K562 (cell line): ENCODE measurements at regions not wholly inside any gene's neighbourhood (a gene's known extent, or its start where the extent isn't known, plus 50 kb on each side); places are given as distances from the start of the nearest gene placed in this dataset.

Source experiments
- ATAC-seq: fragments of 200-7000 bp; cut with Tn5 transposase; 3 replicates; pipeline ENCODE4 v1.9.1; 2020; ENCODE audit warnings: moderate library complexity
- BruUV-seq: library from RNA; stranded (reverse); fragments of 400-500 nt; replicated peaks from 2 replicates; lab custom pipeline; 2021; lab: Mats Ljungman, UMichigan
- CTCF ChIA-PET: fragments of 300-600 bp; formaldehyde crosslinking; extraction: SDS; loops from one replicate; lab custom pipeline; 2021; ENCODE audit warnings: low intra/inter-chr PET ratio; lab: Yijun Ruan, JAX
- POLR2A ChIA-PET: fragments of 300-600, 350-650 bp; sonication (Branson Sonifier 250); formaldehyde crosslinking; extraction: SDS; loops from one replicate; lab custom pipeline; 2021; ENCODE audit warnings: antibody characterized with exemption, inconsistent platforms; lab: Yijun Ruan, JAX
- DNase-seq, 4 experiments: peaks; one replicate each; pipeline versions ENCODE4 v3.0.0 to v3.0.0-alpha.2; 2011 to 2018; ENCODE audit warnings: low spot score in 3 of 4, mixed read lengths in 3 of 4; ENCODE audit errors: extremely low read depth in 1 of 4
- FAIRE-seq: peaks from 2 replicates; lab custom pipeline; 2011; peaks lifted over from hg19 to GRCh38; lab: Jason Lieb, UNC
- H2AFZ ChIP-seq: 2 replicates; pipeline ENCODE4 v1.6.0; 2011; ENCODE audit warnings: low read depth, low read length, control low read depth, inconsistent platforms
- H3K27ac ChIP-seq: fragments of 200-600 bp; 3 replicates; pipeline ENCODE4 v1.8.0; 2011; ENCODE audit warnings: low read depth, mild to moderate bottlenecking, control low read depth, inconsistent platforms, low read length, moderate library complexity, mixed read lengths; ENCODE audit errors: extremely low read depth
- H3K27me3 ChIP-seq, 2 experiments: fragments of 300-600 bp in 1 of 2; 2 replicates in 1 of 2; 3 replicates in 1 of 2; pipeline versions ENCODE4 v1.6.0 to v1.8.0; 2011; ENCODE audit warnings: inconsistent platforms in 2 of 2, low read length in 2 of 2, mild to moderate bottlenecking in 1 of 2, mixed read lengths in 1 of 2, moderate library complexity in 1 of 2; ENCODE audit not compliant: control insufficient read depth in 2 of 2, insufficient read depth in 2 of 2
- H3K36me3 ChIP-seq: fragments of 300-600 bp; 3 replicates; pipeline ENCODE4 v1.8.0; 2011; ENCODE audit warnings: mild to moderate bottlenecking, low read length, inconsistent platforms; ENCODE audit not compliant: control insufficient read depth, insufficient read depth
- H3K4me1 ChIP-seq, 2 experiments: fragments of 200-600 bp in 1 of 2; replicated peaks in 1 of 2; 2 replicates in 1 of 2; 3 replicates in 1 of 2; pipeline versions ENCODE4 v1.5.1 to v1.8.0; 2011; ENCODE audit warnings: inconsistent platforms in 2 of 2, low read length in 2 of 2, mild to moderate bottlenecking in 1 of 2, mixed read lengths in 1 of 2, moderate library complexity in 1 of 2; ENCODE audit not compliant: control insufficient read depth in 2 of 2, insufficient read depth in 2 of 2
- H3K4me2 ChIP-seq: 2 replicates; pipeline ENCODE4 v1.6.1; 2011; ENCODE audit warnings: low read length, control low read depth, inconsistent platforms, mixed read lengths; ENCODE audit not compliant: insufficient read depth
- H3K4me3 ChIP-seq: fragments of 200-600 bp; sonication (generic), shearing (Covaris generic); 2 replicates; pipeline ENCODE4 v1.5.1; 2016; ENCODE audit warnings: control low read depth, inconsistent platforms
- H3K79me2 ChIP-seq: fragments of 200-600 bp; 3 replicates; pipeline ENCODE4 v1.8.0; 2011; ENCODE audit warnings: low read length, inconsistent platforms; ENCODE audit not compliant: control insufficient read depth, insufficient read depth
- H3K9ac ChIP-seq, 2 experiments: 2 replicates each; pipeline versions ENCODE4 v1.6.0 to v1.6.1; 2011; ENCODE audit warnings: low read depth in 2 of 2, low read length in 2 of 2, control low read depth in 1 of 2, inconsistent platforms in 1 of 2, mild to moderate bottlenecking in 1 of 2, mixed read lengths in 1 of 2; ENCODE audit not compliant: insufficient read depth in 1 of 2
- H3K9me1 ChIP-seq: one replicate; pipeline ENCODE4 v1.6.0; 2011; ENCODE audit warnings: inconsistent platforms, mild to moderate bottlenecking, low read length, moderate library complexity; ENCODE audit not compliant: control insufficient read depth, insufficient read depth
- H3K9me3 ChIP-seq: replicated peaks from 2 replicates; pipeline ENCODE4 v1.5.1; 2011; ENCODE audit warnings: low read depth, low read length, inconsistent platforms; ENCODE audit not compliant: control insufficient read depth, insufficient read depth
- H4K20me1 ChIP-seq: replicated peaks from 2 replicates; pipeline ENCODE4 v1.6.1; 2011; ENCODE audit warnings: low read length, inconsistent platforms, mixed read lengths; ENCODE audit not compliant: control insufficient read depth, insufficient read depth
- ESRRA ChIP-seq: fragments of 450-650 bp; IDR thresholded peaks from 2 replicates; pipeline ENCODE4 v1.6.1; 2014; ENCODE audit warnings: low read depth, mild to moderate bottlenecking, moderate library complexity, borderline replicate concordance
- FOXO4 ChIP-seq: fragments of 450-650 bp; formaldehyde crosslinking; IDR thresholded peaks from 2 replicates; pipeline ENCODE4 v1.4.0; 2020; ENCODE audit warnings: mild to moderate bottlenecking, moderate library complexity
- IRF1 ChIP-seq: sonication (generic); formaldehyde crosslinking; IDR thresholded peaks from 2 replicates; pipeline ENCODE4 v1.8.0; 2022; ENCODE audit warnings: missing genetic modification reagents, mild to moderate bottlenecking, borderline replicate concordance
- NR3C1 ChIP-seq: sonication (generic); formaldehyde crosslinking; IDR thresholded peaks from 2 replicates; pipeline ENCODE4 v1.8.1; 2022; ENCODE audit warnings: missing genetic modification reagents
- SMARCC2 ChIP-seq: fragments of 450-650 bp; IDR thresholded peaks from 2 replicates; pipeline ENCODE4 v1.6.1; 2017; ENCODE audit warnings: antibody characterized with exemption, moderate library complexity, mild to moderate bottlenecking, low read depth
- SNRNP70 ChIP-seq: fragments of 200-400 bp; formaldehyde crosslinking; optimal IDR thresholded peaks from 2 replicates; pipeline ENCODE3; 2017; ENCODE audit warnings: low read depth, low read length
- TEAD4 ChIP-seq, 2 experiments: sonication (generic) in 1 of 2; formaldehyde crosslinking in 1 of 2; IDR thresholded peaks; 2 replicates each; pipeline versions ENCODE4 v1.6.1 to v1.8.0; 2012 to 2022; ENCODE audit warnings: borderline replicate concordance in 1 of 2, inconsistent platforms in 1 of 2, low read length in 1 of 2, mild to moderate bottlenecking in 1 of 2, missing genetic modification reagents in 1 of 2
- ZFP1 ChIP-seq: fragments of 450-650 bp; formaldehyde crosslinking; IDR thresholded peaks from 2 replicates; pipeline ENCODE4 v1.4.0; 2020; ENCODE audit warnings: mild to moderate bottlenecking, mixed read lengths
- ZNF445 ChIP-seq: fragments of 250-450 bp; sonication (Bioruptor Pico); IDR thresholded peaks from 2 replicates; pipeline ENCODE4 v1.4.0; 2020; ENCODE audit warnings: low read depth, mild to moderate bottlenecking, moderate library complexity
- WGBS: fragments of 100-300 bp; shearing (Covaris generic); methylation state at CpG from one replicate; pipeline ENCODE4 v1.1.6; 2016; ENCODE audit warnings: low coverage, mixed read lengths; ENCODE audit not compliant: insufficient coverage; ENCODE audit errors: missing lambda C conversion rate; 5-methylcytosine and 5-hydroxymethylcytosine counted together
- in situ Hi-C: fragments of 300-500 bp; cut with MboI; formaldehyde crosslinking; loops from 4 replicates; pipeline ENCODE4 v1.15.0; 2018; ENCODE audit warnings: inconsistent platforms, mixed read lengths
- intact Hi-C: fragments of 100-400 bp; cut with micrococcal nuclease; formaldehyde crosslinking; loops from 2 replicates; pipeline ENCODE4 v1.14.2; 2022
- TF ChIP-seq, protein P1 (sequence below): fragments of 250-450 bp; sonication (Bioruptor Pico); IDR thresholded peaks from 2 replicates; pipeline ENCODE4 v1.4.0; 2020; ENCODE audit warnings: mild to moderate bottlenecking, moderate library complexity, borderline replicate concordance
- TF ChIP-seq, protein P2 (sequence below): sonication (generic); formaldehyde crosslinking; IDR thresholded peaks from 2 replicates; pipeline ENCODE4 v1.8.0; 2022; ENCODE audit warnings: missing genetic modification reagents, mild to moderate bottlenecking, borderline replicate concordance

GRCh38 chr22:22044153-22044552, 61.6 kb upstream of the TOP3B start (continued):
- TF ChIP-seq FOXO4 (CRISPR knock-in tag) (0 out of 2 replicates have a peak, but pooled peaks have one; percentile 16), ZFP1 (CRISPR knock-in tag) (peak; percentile 53; the same call in 1 of the 2 replicates)

DNA sequence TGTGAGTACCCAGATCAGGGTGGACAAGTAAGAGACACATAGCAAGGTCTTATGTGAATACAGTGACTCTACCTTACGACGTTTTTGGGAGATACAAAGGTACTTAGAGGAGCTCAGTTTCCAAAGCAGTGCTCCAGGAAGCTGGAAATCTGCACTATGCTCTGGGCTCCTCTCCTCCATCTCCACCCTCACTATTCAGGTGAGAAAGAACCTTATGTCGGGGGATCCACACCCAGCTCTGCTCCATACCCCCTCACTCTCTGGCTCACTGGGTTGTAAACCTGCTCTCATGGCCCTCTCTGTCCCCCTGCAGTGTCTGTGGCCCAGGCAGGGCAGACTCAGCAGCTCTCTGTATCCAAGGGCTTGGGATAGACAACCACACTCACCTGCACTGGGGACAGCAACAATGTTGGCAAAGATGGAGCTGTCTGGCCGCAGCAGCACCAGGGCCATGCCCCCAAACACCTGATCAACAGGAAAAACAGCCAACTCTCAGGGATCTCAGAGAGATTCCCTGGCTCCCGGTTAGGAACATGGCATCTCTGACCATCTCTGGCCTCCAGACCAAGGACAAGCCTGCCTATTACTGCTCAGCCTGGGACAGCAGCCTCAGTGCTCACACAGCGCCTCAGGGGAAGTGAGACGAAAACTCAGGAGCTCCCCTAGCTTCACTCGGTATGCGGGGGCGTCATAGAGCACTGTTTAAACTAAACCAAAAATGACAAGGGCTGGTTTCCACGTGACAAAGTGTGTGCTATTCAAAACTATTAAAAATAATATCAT, 60.9 kb upstream of the TOP3B start:
- Histone ChIP-seq H3K27me3 (peaks cover 28 to 40% of the 10 kb centered on the region in 2 experiments), H3K9me1 (no peaks in the 10 kb centered on the region), H3K36me3 (no peaks in the 10 kb centered on the region), H3K9ac (peak overlapping the region in 1 of 2 experiments; percentile 7; a peak in 1 of 4 replicates), H3K27ac (no peak overlapping the region), H3K79me2 (no peaks in the 10 kb centered on the region), H4K20me1 (peaks cover 20% of the 10 kb centered on the region; the same call in 1 of the 2 replicates), H3K9me3 (no peaks in the 10 kb centered on the region), H3K4me3 (no peak overlapping the region), H3K4me1 (peaks cover 0 to 5% of the 10 kb centered on the region in 2 experiments; a peak in 2 of 5 replicates), H2AFZ (no peak overlapping the region), H3K4me2 (no peak overlapping the region)
- DNase-seq (peak in 1 of 4 experiments; percentile 63), FAIRE-seq (no peak), ATAC-seq (peak; percentile 72)
- BruUV-seq = no TSS peak
- intact Hi-C loops = loop anchor here (5.0 kb wide), 1 partner anchor 331 kb away; no protein-coding TSS in a partner anchor
- WGBS = 2% methylated on average over 11 of the region's 11 CpGs
- CTCF ChIA-PET = no interaction called here
- POLR2A ChIA-PET = interaction anchor here (0.5 to 6.4 kb wide), 28 partner anchors 12 to 447 kb away, joined by 3 to 110 read pairs (median 4); no protein-coding TSS in a partner anchor
- in situ Hi-C loops = no loop called here
- TF ChIP-seq SMARCC2 = no peak
- TF ChIP-seq IRF1 (CRISPR knock-in tag) = no peak
- TF ChIP-seq SNRNP70 = no peak
- no peak for TF ChIP-seq NR3C1 (CRISPR knock-in tag)
- TF ChIP-seq ZNF445 (CRISPR knock-in tag) = no peak
- TF ChIP-seq ESRRA = no peak
- TF ChIP-seq, protein P1, sequence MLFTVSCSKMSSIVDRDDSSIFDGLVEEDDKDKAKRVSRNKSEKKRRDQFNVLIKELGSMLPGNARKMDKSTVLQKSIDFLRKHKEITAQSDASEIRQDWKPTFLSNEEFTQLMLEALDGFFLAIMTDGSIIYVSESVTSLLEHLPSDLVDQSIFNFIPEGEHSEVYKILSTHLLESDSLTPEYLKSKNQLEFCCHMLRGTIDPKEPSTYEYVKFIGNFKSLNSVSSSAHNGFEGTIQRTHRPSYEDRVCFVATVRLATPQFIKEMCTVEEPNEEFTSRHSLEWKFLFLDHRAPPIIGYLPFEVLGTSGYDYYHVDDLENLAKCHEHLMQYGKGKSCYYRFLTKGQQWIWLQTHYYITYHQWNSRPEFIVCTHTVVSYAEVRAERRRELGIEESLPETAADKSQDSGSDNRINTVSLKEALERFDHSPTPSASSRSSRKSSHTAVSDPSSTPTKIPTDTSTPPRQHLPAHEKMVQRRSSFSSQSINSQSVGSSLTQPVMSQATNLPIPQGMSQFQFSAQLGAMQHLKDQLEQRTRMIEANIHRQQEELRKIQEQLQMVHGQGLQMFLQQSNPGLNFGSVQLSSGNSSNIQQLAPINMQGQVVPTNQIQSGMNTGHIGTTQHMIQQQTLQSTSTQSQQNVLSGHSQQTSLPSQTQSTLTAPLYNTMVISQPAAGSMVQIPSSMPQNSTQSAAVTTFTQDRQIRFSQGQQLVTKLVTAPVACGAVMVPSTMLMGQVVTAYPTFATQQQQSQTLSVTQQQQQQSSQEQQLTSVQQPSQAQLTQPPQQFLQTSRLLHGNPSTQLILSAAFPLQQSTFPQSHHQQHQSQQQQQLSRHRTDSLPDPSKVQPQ (CRISPR knock-in tag) = no peak
- TF ChIP-seq, protein P2, sequence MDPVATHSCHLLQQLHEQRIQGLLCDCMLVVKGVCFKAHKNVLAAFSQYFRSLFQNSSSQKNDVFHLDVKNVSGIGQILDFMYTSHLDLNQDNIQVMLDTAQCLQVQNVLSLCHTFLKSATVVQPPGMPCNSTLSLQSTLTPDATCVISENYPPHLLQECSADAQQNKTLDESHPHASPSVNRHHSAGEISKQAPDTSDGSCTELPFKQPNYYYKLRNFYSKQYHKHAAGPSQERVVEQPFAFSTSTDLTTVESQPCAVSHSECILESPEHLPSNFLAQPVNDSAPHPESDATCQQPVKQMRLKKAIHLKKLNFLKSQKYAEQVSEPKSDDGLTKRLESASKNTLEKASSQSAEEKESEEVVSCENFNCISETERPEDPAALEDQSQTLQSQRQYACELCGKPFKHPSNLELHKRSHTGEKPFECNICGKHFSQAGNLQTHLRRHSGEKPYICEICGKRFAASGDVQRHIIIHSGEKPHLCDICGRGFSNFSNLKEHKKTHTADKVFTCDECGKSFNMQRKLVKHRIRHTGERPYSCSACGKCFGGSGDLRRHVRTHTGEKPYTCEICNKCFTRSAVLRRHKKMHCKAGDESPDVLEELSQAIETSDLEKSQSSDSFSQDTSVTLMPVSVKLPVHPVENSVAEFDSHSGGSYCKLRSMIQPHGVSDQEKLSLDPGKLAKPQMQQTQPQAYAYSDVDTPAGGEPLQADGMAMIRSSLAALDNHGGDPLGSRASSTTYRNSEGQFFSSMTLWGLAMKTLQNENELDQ (CRISPR knock-in tag) = no peak
- no peak for TF ChIP-seq TEAD4 (IDR thresholded peaks at IDR 0.05; ENCODE audit: low read length)
- no peak for TF ChIP-seq TEAD4 (CRISPR knock-in tag; IDR thresholded peaks at IDR 0.05; ENCODE audit: borderline replicate concordance)
